Activated B cell treated with CpG ODN at 0.5 μM for 24 hours (primary cell): ENCODE measurements at regions not wholly inside any gene's neighbourhood (a gene's known extent, or its start where the extent isn't known, plus 50 kb on each side); places are given as distances from the start of the nearest gene placed in this dataset.

Experiments
- ATAC-seq: fragments of 200-7000 bp; cut with Tn5 transposase; one replicate; pipeline ENCODE4 v1.10.0; 2021; ENCODE audit warnings: low read depth, mild to moderate bottlenecking, moderate library complexity
- CTCF ChIA-PET: fragments of 350-600 bp; sonication (Branson Sonifier 250); formaldehyde crosslinking; loops from one replicate; lab custom pipeline; 2021; ENCODE audit warnings: antibody characterized with exemption; lab: Charles Lee
- POLR2A ChIA-PET: fragments of 350-600 bp; sonication (Branson Sonifier 250); formaldehyde crosslinking; loops from one replicate; lab custom pipeline; 2021; ENCODE audit warnings: antibody characterized with exemption; lab: Charles Lee
- DNase-seq: peaks from one replicate; pipeline ENCODE4 v3.0.0; 2022
- H3K27ac Mint-ChIP-seq: one replicate; pipeline ENCODE4 v1.8.0; 2020; ENCODE audit warnings: mixed read lengths
- H3K27me3 Mint-ChIP-seq: one replicate; pipeline ENCODE4 v1.8.0; 2021; ENCODE audit warnings: mixed read lengths
- H3K36me3 Mint-ChIP-seq: one replicate; pipeline ENCODE4 v1.8.0; 2021; ENCODE audit warnings: low read depth, mixed read lengths
- H3K4me1 Mint-ChIP-seq: one replicate; pipeline ENCODE4 v1.8.0; 2021; ENCODE audit warnings: mixed read lengths
- H3K4me3 Mint-ChIP-seq: one replicate; pipeline ENCODE4 v1.8.0; 2020; ENCODE audit warnings: mild to moderate bottlenecking, mixed read lengths
- H3K9me3 Mint-ChIP-seq: one replicate; pipeline ENCODE4 v1.8.0; 2020; ENCODE audit warnings: mixed read lengths
- intact Hi-C: fragments of 100-400 bp; cut with micrococcal nuclease; formaldehyde crosslinking; loops from one replicate; pipeline ENCODE4 v1.15.1; 2024
- TF ChIP-seq, protein P1 (sequence below): fragments of 200-600 bp; IDR thresholded peaks from one replicate; pipeline ENCODE4 v1.8.0; 2022; ENCODE audit warnings: antibody characterized with exemption, mild to moderate bottlenecking

DNA sequence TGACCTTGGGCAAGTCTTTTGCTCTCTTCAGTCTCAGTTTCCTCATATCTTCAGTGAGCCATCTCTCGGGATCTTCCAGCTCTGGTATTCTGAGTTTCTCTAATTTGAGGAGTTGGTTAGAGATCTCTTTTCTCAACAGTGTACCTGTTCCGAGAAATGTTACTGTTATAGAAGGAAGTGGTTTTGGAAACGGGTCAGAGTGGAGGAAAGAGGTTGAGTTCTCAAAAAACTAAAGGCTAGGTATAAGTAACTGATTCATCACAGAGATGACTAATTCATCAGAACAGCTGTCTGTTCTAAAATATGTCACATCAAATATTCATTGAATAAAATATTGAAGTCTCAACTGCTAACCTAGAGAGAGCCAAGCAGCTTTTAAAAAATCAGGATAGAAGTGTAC lies 106.6 kb downstream of the PALM2AKAP2 start:
- H3K9me3 Mint-ChIP-seq = no peaks in the 10 kb centered on the region
- no peak overlapping the region for H3K27ac Mint-ChIP-seq
- TF ChIP-seq, protein P1, sequence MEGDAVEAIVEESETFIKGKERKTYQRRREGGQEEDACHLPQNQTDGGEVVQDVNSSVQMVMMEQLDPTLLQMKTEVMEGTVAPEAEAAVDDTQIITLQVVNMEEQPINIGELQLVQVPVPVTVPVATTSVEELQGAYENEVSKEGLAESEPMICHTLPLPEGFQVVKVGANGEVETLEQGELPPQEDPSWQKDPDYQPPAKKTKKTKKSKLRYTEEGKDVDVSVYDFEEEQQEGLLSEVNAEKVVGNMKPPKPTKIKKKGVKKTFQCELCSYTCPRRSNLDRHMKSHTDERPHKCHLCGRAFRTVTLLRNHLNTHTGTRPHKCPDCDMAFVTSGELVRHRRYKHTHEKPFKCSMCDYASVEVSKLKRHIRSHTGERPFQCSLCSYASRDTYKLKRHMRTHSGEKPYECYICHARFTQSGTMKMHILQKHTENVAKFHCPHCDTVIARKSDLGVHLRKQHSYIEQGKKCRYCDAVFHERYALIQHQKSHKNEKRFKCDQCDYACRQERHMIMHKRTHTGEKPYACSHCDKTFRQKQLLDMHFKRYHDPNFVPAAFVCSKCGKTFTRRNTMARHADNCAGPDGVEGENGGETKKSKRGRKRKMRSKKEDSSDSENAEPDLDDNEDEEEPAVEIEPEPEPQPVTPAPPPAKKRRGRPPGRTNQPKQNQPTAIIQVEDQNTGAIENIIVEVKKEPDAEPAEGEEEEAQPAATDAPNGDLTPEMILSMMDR = no peak
- CTCF ChIA-PET = no interaction called here
- no peaks in the 10 kb centered on the region for H3K27me3 Mint-ChIP-seq
- no peak for ATAC-seq
- H3K4me1 Mint-ChIP-seq = peaks cover 6% of the 10 kb centered on the region
- no peak overlapping the region for H3K4me3 Mint-ChIP-seq
- no peaks in the 10 kb centered on the region for H3K36me3 Mint-ChIP-seq
- POLR2A ChIA-PET = no interaction called here
- DNase-seq = no peak
- intact Hi-C loops = no loop called here

DNA sequence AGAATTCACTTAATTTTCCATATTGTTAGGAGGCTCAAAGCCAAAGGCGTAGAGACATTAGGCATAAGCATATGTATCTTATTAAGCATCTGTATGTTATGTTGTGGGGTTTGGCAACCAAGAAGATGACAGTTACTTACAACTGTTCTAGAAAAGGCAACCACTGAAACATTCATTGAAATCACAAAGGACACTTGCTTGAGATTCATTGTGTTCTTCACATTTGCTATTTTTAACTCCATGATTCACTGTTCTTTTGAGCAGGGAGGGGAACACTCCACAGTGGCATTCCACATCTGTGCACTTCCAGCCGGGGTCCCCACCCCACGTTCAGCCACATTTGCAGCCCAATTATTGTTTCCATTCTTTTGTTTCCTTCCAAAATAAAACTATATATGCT lies 107.1 kb downstream of the PALM2AKAP2 start:
- H3K27me3 Mint-ChIP-seq = no peaks in the 10 kb centered on the region
- DNase-seq (no peak), ATAC-seq (no peak)
- TF ChIP-seq, protein P1 = no peak
- ChIA-PET CTCF (no interaction called here), POLR2A (no interaction called here)
- no peak overlapping the region for H3K27ac Mint-ChIP-seq
- H3K4me1 Mint-ChIP-seq = peaks cover 6% of the 10 kb centered on the region
- H3K4me3 Mint-ChIP-seq = no peak overlapping the region
- H3K9me3 Mint-ChIP-seq = no peaks in the 10 kb centered on the region
- H3K36me3 Mint-ChIP-seq = no peaks in the 10 kb centered on the region
- intact Hi-C loops = no loop called here

DNA sequence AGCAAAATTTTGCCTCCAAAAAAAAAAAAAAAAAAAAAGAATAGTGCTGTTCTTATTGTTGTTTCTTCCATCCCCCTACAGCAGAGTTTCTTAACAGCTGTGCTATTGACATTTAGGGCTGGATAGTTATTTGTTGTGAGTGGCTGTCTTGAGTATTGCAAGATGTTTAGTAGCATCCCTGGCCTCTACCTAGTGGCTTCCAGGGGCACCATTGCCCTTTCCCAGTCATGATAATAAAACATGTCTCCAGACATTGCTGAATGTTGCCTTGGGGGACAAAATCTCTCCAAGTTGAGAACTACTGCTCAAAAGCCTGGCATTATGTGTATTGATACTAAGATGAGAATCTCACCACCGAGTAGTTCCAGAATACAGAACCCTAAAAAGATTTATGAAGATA lies 108.7 kb downstream of the PALM2AKAP2 start:
- Mint-ChIP-seq H3K27ac (no peak overlapping the region), H3K27me3 (no peaks in the 10 kb centered on the region), H3K9me3 (no peaks in the 10 kb centered on the region), H3K4me1 (peaks cover 10% of the 10 kb centered on the region), H3K36me3 (no peaks in the 10 kb centered on the region), H3K4me3 (no peak overlapping the region)
- DNase-seq (no peak), ATAC-seq (no peak)
- POLR2A ChIA-PET = no interaction called here
- TF ChIP-seq, protein P1 = no peak
- CTCF ChIA-PET = no interaction called here
- intact Hi-C loops = no loop called here

DNA sequence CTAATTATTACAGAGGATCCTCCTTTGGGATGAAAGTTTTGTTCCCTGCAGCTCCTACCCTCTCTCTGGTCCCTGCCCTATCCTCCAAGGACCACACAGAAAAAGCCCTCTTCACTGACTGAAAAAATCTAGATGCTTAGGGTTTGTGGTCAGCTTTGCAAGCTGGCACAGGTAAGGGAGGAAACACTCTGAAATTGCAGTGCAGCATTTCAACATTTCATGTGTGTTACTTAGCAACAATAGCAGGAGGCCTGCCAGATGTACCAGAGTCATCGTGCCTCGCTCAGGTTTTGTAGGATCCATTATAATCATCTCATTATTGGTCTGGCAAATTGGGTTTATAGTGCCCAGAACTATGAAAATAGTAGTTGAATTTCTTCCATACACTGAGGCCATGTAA lies 109.5 kb downstream of the PALM2AKAP2 start:
- TF ChIP-seq, protein P1 = no peak
- H3K4me1 Mint-ChIP-seq = peaks cover 10% of the 10 kb centered on the region
- no peaks in the 10 kb centered on the region for H3K9me3 Mint-ChIP-seq
- H3K36me3 Mint-ChIP-seq = no peaks in the 10 kb centered on the region
- H3K27ac Mint-ChIP-seq = no peak overlapping the region
- no peak overlapping the region for H3K4me3 Mint-ChIP-seq
- intact Hi-C loops = no loop called here
- no peaks in the 10 kb centered on the region for H3K27me3 Mint-ChIP-seq
- CTCF ChIA-PET = no interaction called here
- no peak for ATAC-seq
- POLR2A ChIA-PET = no interaction called here
- DNase-seq = no peak

DNA sequence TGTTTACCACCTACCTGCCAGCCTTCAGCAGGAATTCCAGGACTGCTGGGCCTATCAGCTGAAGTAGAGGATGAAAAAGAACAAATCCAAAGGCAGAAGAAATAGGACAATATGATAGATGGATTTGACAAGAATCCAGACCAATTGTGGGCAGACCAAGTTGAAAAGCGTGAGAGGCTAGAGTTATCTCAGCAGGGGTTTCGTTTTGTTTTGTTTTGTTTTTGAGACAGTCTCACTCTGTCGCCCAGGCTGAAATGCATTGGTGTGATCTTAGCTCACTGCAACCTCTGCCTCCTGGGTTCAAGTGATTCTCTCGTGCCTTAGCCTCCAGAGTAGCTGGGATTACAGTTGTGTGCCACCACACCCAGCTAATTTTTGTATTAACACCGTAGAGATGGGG lies 113.2 kb downstream of the PALM2AKAP2 start:
- Mint-ChIP-seq H3K27ac (no peak overlapping the region), H3K4me1 (peaks cover 15% of the 10 kb centered on the region), H3K9me3 (no peaks in the 10 kb centered on the region), H3K4me3 (no peak overlapping the region), H3K27me3 (no peaks in the 10 kb centered on the region), H3K36me3 (no peaks in the 10 kb centered on the region)
- DNase-seq (no peak), ATAC-seq (no peak)
- intact Hi-C loops = no loop called here
- POLR2A ChIA-PET = no interaction called here
- CTCF ChIA-PET = interaction anchor here (0.8 to 1.8 kb wide), 2 partner anchors 10 to 11 kb away, joined by 3 to 5 read pairs; no protein-coding TSS in a partner anchor
- TF ChIP-seq, protein P1 = no peak
